D721Med (cell line): ENCODE measurements at regions not wholly inside any gene's neighbourhood (a gene's known extent, or its start where the extent isn't known, plus 50 kb on each side); places are given as distances from the start of the nearest gene placed in this dataset.

Source experiments
- DNase-seq: peaks from one replicate; pipeline ENCODE4 v3.0.0; 2011; ENCODE audit warnings: low spot score; ENCODE audit not compliant: insufficient read length
- FAIRE-seq: peaks from 2 replicates; lab custom pipeline; 2011; peaks lifted over from hg19 to GRCh38; lab: Jason Lieb, UNC
- CTCF ChIP-seq: IDR thresholded peaks from 2 replicates; pipeline ENCODE4 v1.5.1; 2012; ENCODE audit warnings: mild to moderate bottlenecking, control low read depth; ENCODE audit not compliant: insufficient read depth; ENCODE audit errors: missing control alignments

DNA sequence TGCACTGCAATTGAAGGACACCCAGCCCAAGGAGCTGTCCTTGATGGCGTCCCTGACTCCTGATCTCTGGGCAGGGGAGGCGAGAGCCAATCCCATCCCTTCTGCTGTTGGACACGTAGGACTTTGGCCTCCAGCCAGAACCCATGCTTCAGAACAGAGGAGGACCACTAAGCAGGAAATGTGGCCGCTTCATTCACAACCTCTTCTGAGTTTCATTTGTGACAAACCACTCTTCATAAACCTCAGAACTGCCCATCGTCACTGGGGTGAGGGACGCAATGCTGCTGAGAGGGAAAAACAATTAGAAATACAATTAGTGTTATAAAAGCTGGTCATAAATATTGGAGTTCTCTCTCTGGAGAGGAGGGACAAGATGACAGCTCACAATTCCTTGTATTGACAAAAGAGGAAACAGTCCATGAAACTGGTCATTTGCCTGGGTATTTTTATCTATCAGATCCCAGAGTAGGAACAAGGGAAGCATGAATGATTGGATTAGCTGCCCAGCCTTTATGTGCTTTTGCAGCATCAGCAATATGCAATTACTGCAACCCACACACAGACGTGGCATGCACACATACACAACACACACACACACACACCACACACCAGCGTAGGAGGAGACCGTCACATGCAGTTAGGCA lies 216.5 kb upstream of the CADM1 start:
- no peak for TF ChIP-seq CTCF
- DNase-seq, result no peak
- no peak for FAIRE-seq

GRCh38 chr11:115718945-115719344 lies 214.7 kb upstream of the CADM1 start:
- FAIRE-seq (no peak), DNase-seq (no peak)
- TF ChIP-seq CTCF, result no peak

GRCh38 chr11:115718106-115718505 lies 213.9 kb upstream of the CADM1 start:
- no peak for TF ChIP-seq CTCF
- FAIRE-seq, result no peak
- DNase-seq, result no peak

DNA sequence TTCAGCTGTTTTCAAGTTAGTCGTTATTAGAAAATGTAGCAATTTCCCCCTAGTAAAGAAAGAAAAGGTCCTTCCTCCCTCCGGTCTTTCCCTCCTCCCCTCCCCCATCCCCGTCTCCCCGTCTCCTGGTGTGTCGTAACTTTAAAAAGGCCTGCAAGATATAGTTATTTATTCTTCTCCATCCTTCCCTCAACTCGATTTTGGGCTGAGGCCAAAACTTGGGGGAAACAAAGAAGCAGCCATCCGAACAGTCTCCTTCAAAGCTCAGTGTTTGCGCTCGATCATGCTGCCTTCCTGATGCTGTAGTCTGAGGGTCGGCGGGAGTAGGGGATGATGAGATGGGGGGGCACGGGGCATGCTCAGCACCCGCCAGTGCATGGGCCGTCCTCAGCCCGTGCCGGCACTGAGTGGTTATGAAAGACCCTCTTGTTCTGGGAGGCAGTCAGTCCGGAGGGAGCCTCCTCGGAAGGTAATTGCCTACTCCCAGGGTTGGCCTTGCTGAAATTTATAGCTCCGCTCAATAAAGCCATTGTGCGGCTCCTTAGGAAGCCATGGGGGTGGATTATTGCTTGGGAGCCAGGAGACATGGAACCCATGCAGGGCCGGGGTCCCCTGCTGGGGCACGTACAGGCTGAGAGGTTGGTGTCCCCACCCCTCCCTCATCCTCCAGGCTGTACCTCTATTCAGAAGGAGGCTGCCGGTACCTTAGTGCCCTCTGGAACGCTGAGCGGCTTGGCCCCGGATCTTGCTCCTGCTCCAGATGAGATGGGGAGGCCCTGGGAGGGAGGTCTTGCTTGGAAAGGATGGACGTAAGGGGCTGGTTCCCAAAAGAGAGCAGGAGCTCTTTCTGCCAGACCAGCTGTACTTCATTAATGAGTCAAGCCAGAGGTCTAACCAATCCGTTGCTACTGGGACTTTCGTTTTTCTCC lies 212.7 kb upstream of the CADM1 start:
- FAIRE-seq, result no peak
- no peak for DNase-seq
- TF ChIP-seq CTCF, result no peak

DNA sequence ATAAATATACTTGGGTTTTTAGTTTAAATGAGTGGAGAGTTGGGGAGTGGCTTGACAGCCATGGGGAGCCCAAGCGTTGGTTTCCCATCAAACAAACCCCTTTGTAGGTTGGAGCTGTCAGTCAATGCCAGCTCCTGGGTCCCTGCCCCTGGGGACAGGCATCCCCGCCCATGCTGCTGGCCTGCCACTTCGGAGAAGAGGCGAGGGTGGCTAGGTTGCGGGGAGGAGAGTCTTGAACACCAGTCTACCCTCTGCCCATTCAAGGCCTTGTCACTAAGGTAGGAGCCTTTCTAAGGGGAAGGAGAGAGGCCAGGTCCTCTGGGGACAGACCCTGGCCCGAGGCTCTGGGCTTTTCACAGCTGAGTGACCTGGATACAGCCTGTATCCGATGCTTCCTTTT lies 211.9 kb upstream of the CADM1 start:
- TF ChIP-seq CTCF, result no peak
- no peak for FAIRE-seq
- DNase-seq, result no peak

DNA sequence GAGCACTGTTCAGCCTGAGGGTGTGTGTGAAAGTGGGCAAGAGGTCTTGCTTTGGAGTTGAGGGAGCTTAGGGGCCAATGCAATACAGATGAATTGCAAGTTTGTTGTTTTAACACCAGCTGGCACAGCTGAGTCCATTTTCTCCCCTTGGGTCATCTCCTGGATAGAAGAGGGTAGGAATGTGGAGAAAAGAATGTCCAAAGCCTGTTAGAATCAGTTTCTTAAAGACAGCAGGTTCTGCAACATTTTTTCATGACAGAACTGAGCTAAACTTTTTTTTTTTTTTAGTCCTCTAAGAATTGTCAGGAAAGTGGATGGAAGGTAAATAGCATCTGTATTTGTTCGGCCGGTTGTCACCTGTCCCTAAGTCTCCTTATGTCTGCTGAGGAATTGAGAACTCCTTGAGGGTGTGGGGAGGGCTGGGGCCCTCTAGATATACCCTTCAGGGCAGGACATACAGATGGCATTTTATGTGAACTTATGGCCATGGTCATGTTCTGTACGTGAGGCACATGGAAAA lies 211.1 kb upstream of the CADM1 start:
- DNase-seq (no peak), FAIRE-seq (no peak)
- no peak for TF ChIP-seq CTCF
